Prostate gland (tissue), 2 donors: ENCODE measurements at regions not wholly inside any gene's neighbourhood (a gene's known extent, or its start where the extent isn't known, plus 50 kb on each side); places are given as distances from the start of the nearest gene placed in this dataset.

ENCODE experiments used
- DNase-seq: peaks from one replicate; pipeline ENCODE4 v3.0.0-alpha.2; 2019; ENCODE audit warnings: low spot score
- H3K27ac ChIP-seq, 2 donors: fragments of 200-600 bp; sonication (generic); 2 replicates each; pipeline ENCODE4 v1.5.1; 2017 to 2019
- H3K27me3 ChIP-seq: fragments of 200-600 bp; sonication (generic); replicated peaks from 2 replicates; pipeline ENCODE4 v1.5.1; 2019; ENCODE audit not compliant: insufficient read depth
- H3K36me3 ChIP-seq, 2 donors: fragments of 200-600 bp; sonication (generic); 1 replicate in 1 of 2; 2 replicates in 1 of 2; pipeline versions ENCODE4 v1.5.1 to v1.8.1; 2017 to 2019
- H3K4me1 ChIP-seq: fragments of 200-600 bp; sonication (generic); replicated peaks from 2 replicates; pipeline ENCODE4 v1.5.1; 2019
- H3K4me3 ChIP-seq, 2 donors: fragments of 200-600 bp; sonication (generic); 2 replicates each; pipeline ENCODE4 v1.5.1; 2017 to 2019
- H3K9me3 ChIP-seq: fragments of 200-600 bp; sonication (generic); 2 replicates; pipeline ENCODE4 v1.5.1; 2017
- POLR2A ChIP-seq: fragments of 450-650 bp; IDR thresholded peaks from one replicate; pipeline ENCODE4 v1.6.1; 2016; ENCODE audit warnings: antibody characterized with exemption, mild to moderate bottlenecking
- POLR2AphosphoS5 ChIP-seq: sonication (generic); formaldehyde crosslinking; IDR thresholded peaks from one replicate; pipeline ENCODE4 v1.6.1; 2017; ENCODE audit warnings: antibody characterized with exemption
- WGBS: methylation state at CpG from one replicate; pipeline ENCODE4 v1.1.5; 2018; 5-methylcytosine and 5-hydroxymethylcytosine counted together
- intact Hi-C: fragments of 100-400 bp; cut with DNase I; formaldehyde crosslinking; loops from one replicate; pipeline ENCODE4 v1.14.2; 2022
- TF ChIP-seq, protein P1 (sequence below), 4 experiments: fragments of 200-600 bp in 2 of 4; fragments of 450-650 bp in 2 of 4; sonication (generic) in 2 of 4; IDR thresholded peaks; 1 replicate in 3 of 4; 2 replicates in 1 of 4; pipeline ENCODE4 v1.5.1; 2016 to 2019; ENCODE audit warnings: antibody characterized with exemption in 4 of 4, mild to moderate bottlenecking in 2 of 4, moderate library complexity in 2 of 4

DNA sequence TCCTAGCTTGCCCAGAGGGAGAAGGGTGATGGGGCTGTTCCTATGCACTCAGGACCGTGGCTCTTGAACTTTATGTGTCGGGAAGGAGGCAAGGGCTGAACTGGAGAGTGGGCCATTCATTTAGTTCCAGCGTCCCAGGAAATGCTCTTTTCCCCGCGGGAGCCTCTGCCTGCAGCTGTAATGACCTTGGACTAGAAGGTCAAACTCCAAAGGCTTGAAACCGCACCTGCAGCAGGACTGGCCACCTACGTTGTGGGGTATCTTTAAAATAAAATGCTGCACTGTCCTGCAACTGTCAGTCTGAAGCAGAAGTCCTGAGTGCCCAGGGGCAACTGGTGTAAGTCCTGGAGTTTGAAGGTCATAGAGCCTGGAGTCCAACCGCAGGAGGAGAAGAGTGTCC lies 61.5 kb upstream of the LSM6 start:
- intact Hi-C loops = no loop called here
- no peak overlapping the region for H3K27ac ChIP-seq
- no peak for TF ChIP-seq POLR2AphosphoS5
- TF ChIP-seq, protein P1, sequence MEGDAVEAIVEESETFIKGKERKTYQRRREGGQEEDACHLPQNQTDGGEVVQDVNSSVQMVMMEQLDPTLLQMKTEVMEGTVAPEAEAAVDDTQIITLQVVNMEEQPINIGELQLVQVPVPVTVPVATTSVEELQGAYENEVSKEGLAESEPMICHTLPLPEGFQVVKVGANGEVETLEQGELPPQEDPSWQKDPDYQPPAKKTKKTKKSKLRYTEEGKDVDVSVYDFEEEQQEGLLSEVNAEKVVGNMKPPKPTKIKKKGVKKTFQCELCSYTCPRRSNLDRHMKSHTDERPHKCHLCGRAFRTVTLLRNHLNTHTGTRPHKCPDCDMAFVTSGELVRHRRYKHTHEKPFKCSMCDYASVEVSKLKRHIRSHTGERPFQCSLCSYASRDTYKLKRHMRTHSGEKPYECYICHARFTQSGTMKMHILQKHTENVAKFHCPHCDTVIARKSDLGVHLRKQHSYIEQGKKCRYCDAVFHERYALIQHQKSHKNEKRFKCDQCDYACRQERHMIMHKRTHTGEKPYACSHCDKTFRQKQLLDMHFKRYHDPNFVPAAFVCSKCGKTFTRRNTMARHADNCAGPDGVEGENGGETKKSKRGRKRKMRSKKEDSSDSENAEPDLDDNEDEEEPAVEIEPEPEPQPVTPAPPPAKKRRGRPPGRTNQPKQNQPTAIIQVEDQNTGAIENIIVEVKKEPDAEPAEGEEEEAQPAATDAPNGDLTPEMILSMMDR (IDR thresholded peaks at IDR 0.05) = no peak
- TF ChIP-seq POLR2A = no peak
- DNase-seq = no peak
- no peaks in the 10 kb centered on the region for H3K27me3 ChIP-seq
- no peak overlapping the region for H3K4me3 ChIP-seq
- no peaks in the 10 kb centered on the region for H3K4me1 ChIP-seq
- 79% methylated on average over 8 of the region's 8 CpGs for WGBS
- H3K36me3 ChIP-seq = no peaks in the 10 kb centered on the region
- no peaks in the 10 kb centered on the region for H3K9me3 ChIP-seq

DNA sequence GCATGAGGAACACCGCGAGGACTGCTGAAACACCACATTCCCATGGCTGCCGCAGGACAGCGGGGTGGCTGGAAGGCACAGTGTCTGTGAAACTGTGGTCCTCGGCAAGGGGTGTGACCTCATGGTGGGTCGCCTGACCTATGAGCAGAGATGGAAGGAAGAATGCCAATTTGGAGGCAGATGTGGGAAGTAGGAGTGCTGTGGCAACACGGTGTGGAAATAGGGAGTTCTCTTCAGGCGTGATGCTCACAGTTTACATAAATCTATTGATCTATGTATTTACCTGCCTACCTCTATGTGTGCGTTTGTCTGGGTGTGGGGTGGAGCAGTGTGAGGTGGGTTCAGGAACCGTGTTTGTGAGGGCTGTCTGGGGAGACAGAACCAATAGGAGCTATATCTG lies 62.3 kb upstream of the LSM6 start:
- intact Hi-C loops = no loop called here
- Histone ChIP-seq H3K27ac (no peak overlapping the region), H3K4me3 (no peak overlapping the region), H3K27me3 (no peaks in the 10 kb centered on the region), H3K4me1 (no peaks in the 10 kb centered on the region), H3K9me3 (no peaks in the 10 kb centered on the region), H3K36me3 (no peaks in the 10 kb centered on the region)
- DNase-seq = no peak
- 90% methylated on average over 10 of the region's 10 CpGs for WGBS
- TF ChIP-seq, protein P1 (IDR thresholded peaks at IDR 0.05) = no peak
- TF ChIP-seq POLR2AphosphoS5 (no peak), POLR2A (no peak)

DNA sequence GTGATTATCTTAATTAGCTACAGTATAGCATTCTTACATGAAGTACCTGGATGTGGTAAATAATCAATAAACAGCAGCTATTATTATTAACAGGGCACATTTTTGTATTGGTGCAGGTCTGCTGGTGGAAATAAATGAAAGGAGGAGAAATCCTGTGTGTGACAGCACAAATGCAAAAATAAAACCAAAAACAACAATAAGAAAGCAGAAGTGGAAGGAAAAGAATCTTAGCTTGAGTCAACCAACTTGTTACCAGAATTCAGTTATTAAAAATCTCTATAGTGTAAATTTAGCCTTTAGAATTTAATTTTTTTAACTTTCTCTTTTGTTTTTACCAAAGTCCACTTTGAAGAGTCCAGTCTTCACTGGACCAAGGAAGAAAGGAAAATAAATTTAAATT lies 63.1 kb upstream of the LSM6 start:
- no peaks in the 10 kb centered on the region for H3K27me3 ChIP-seq
- intact Hi-C loops = no loop called here

DNA sequence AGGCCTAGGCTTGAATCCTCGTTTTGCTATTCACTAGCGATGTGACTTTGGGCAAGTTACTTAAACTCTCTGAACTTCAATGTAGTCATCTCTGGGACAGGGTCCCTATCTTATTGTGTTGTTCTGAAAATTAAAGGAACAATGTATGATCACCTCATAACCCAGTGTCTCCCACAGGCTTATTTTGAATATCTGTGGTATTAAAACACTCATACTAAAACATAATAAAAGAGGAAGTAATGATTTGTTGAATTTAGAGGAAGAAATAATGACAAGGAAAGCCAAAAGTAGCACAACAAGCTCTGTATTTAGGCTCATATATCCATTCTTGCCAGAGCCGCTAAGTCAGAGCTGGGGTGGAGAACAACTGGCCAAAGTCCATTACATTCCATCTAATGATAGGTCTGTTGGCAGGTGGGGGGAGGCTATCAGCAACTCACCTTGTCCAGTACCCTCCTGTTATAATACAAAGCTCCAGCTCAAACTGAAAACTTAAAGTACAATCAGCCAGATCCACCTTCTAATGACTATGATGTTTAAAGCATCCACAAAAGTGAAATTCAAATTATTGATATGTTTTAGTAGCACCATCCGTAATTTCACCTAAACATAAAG lies 64.5 kb upstream of the LSM6 start:
- Histone ChIP-seq H3K27ac (no peak overlapping the region), H3K27me3 (no peaks in the 10 kb centered on the region), H3K9me3 (no peaks in the 10 kb centered on the region), H3K4me3 (no peak overlapping the region), H3K36me3 (no peaks in the 10 kb centered on the region), H3K4me1 (no peaks in the 10 kb centered on the region)
- intact Hi-C loops = no loop called here
- DNase-seq = no peak
- TF ChIP-seq POLR2A (no peak), POLR2AphosphoS5 (no peak)
- TF ChIP-seq, protein P1 (IDR thresholded peaks at IDR 0.05) = no peak
- WGBS = 67% methylated on average over 4 of the region's 4 CpGs

More for the DNA sequence above, 63.1 kb upstream of the LSM6 start:
- Histone ChIP-seq H3K9me3 (no peaks in the 10 kb centered on the region), H3K27ac (no peak overlapping the region), H3K36me3 (no peaks in the 10 kb centered on the region), H3K4me3 (no peak overlapping the region), H3K4me1 (no peaks in the 10 kb centered on the region)
- TF ChIP-seq POLR2AphosphoS5 (no peak), POLR2A (no peak)
- TF ChIP-seq, protein P1 (IDR thresholded peaks at IDR 0.05) = no peak
- DNase-seq = no peak

DNA sequence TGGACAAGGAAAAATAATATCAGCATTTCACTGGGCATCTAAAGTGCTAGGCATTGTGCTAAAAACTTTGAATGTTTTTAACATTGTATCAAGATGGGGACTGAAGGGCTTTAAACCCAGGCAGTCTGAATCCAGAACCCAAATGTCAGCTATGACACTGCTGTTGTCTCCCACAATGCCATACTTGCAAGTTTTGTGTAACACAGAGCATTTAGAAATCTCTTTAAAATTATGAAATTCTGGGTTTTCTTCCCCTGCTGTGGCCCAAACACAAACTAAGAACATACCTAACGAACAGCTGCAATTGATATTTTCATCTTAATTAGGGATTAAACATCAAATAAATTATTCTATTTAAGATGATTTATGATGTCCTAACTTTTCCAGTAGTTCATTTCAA lies 66.8 kb upstream of the LSM6 start:
- intact Hi-C loops = no loop called here
- Histone ChIP-seq H3K27ac (no peak overlapping the region), H3K27me3 (no peaks in the 10 kb centered on the region), H3K4me3 (no peak overlapping the region), H3K4me1 (no peaks in the 10 kb centered on the region), H3K9me3 (no peaks in the 10 kb centered on the region), H3K36me3 (no peaks in the 10 kb centered on the region)
- TF ChIP-seq POLR2AphosphoS5 (no peak), POLR2A (no peak)
- TF ChIP-seq, protein P1 (IDR thresholded peaks at IDR 0.05) = no peak
- DNase-seq = no peak
- WGBS = 65% methylated on average over 1 of the region's 1 CpG
